ENCODE measurements at regions not wholly inside any gene's neighbourhood (a gene's known extent, or its start where the extent isn't known, plus 50 kb on each side); places are given as distances from the start of the nearest gene placed in this dataset.
"Not testable (repeated sequence)": the region's sequence is repeated elsewhere in the genome, so short reads cannot be mapped to it uniquely, and the experiment has no call there.

DNA sequence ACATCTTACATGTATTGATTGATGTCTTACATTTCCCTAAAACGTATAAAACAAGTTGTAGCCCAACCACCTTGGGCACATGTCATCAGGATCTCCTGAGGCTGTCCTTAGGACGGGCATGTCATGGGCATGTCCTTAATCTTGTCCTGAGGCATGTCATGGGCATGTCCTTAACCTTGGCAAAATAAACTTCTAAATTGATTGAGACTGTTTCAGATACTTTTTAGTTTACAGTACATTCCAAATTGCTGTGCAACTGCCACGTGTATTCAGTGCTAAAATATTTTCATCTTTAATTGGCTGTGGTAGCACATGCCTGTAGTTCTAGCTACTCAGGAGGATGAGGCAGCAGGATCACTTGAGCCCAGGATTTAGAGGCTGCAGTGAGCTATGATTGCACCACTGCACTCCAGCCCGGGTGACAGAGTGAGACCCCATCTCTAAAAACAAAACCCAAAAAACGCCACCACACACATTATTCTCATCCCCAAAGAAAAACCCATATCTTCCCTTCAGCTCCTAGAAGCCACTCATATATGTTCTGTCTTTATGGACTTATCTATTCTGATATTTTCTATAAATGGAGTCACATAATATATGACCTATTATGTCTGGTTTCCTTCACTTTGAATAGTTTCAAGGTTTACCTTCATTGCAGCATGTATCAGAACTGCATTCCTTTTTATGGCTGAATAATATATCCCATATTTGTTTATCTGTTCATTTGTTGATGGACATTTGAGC, 96.0 kb upstream of the BTG3 start:
- H3K27ac Mint-ChIP-seq: no peak overlapping the region

DNA sequence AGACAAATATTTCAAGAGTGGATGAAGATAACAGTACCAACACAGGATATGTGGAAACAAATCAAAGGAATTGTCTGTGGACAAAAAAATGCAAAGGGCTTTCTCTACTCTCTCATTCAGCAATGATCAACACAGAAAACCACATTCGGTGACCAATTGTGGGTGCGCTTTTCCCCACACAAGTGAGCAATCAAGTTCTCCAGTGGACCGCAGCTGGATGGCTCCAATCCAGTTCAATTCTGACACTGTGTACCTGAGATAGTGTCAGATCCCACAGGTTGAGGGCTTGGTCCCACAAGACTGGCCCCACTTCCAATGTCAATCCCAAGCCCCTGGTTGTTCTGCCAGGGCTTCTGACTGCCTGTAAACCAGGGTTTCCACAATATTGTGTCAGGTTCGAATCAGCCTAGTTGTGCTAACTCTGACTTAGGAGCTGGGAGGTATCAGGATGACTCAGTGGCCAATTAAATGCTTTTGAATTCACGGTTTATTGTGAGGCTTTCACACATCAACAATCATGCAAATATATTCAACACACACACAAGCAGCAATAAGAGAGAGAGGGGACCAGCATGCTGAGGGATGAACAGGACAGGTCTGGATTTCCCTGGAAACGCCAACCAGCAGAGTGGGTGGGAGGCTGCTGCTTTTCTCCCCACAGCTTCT, 87.0 kb upstream of the BTG3 start:
- Mint-ChIP-seq H3K9me3 (peaks cover 5 to 10% of the 10 kb centered on the region in 2 donors), H3K36me3 (ENCODE audit: insufficient read depth in 2 of 2) (peaks cover 2 to 3% of the 10 kb centered on the region in 2 donors), H3K4me1 (ENCODE audit: low read depth) (no peaks in the 10 kb centered on the region), H3K4me3 (no peak overlapping the region), H3K27ac (no peak overlapping the region), H3K27me3 (ENCODE audit: low read depth) (no peaks in the 10 kb centered on the region)
- ATAC-seq (replicated peaks in 1 of 2): no peak
- DNase-seq: peak in 1 of 2 donors; percentile 1

More for the DNA sequence above, 96.0 kb upstream of the BTG3 start:
- ATAC-seq (replicated peaks in 1 of 2): peak; percentile 6 to 17
- Mint-ChIP-seq H3K27me3 (ENCODE audit: low read depth) (peaks cover 8% of the 10 kb centered on the region), H3K4me1 (ENCODE audit: low read depth) (peaks cover 15% of the 10 kb centered on the region), H3K9me3 (peaks cover 2 to 12% of the 10 kb centered on the region in 2 donors), H3K36me3 (ENCODE audit: insufficient read depth in 2 of 2) (peaks cover 8 to 10% of the 10 kb centered on the region in 2 donors), H3K4me3 (no peak overlapping the region)
- DNase-seq: no peak

DNA sequence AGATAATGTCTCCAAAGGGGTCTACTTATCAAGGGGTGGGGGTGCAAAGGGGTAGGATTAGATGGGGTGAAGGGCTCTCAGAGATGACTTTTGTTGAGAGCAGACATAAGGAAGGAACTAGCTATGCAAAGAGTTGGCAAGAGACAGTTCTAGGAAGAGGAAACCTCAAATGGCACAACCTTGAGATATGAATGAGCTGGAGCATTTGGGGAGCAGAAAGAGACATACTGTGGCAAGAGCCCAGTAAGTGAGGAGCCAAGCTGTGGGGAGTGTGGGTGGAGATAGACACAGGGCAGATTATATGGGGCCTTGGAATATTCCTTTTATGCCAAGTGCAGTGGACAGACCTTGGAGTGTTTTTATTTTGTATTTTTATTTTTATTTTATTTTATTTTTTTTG, 84.8 kb upstream of the BTG3 start:
- DNase-seq (no peak), ATAC-seq (replicated peaks in 1 of 2) (no peak)
- H3K36me3 Mint-ChIP-seq (ENCODE audit: insufficient read depth in 2 of 2): peaks cover 2 to 3% of the 10 kb centered on the region in 2 donors
- no peak overlapping the region for H3K27ac Mint-ChIP-seq
- no peaks in the 10 kb centered on the region for H3K4me1 Mint-ChIP-seq (ENCODE audit: low read depth)
- H3K27me3 Mint-ChIP-seq (ENCODE audit: low read depth): no peaks in the 10 kb centered on the region
- H3K9me3 Mint-ChIP-seq: peaks cover 3 to 10% of the 10 kb centered on the region in 2 donors
- H3K4me3 Mint-ChIP-seq: no peak overlapping the region

DNA sequence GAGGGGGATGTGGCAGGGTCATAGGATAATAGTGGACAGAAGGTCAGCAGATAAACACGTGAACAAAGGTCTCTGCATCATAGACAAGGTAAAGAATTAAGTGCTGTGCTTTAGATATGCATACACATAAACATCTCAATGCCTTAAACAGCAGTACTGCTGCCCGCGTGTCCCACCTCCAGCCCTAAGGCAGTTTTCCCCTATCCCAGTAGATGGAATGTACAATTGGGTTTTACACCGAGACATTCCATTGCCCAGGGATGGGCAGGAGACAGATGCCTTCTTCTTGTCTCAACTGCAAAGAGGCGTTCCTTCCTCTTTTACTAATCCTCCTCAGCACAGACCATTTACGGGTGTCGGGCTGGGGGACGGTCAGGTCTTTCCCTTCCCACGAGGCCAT, 81.7 kb upstream of the BTG3 start:
- H3K9me3 Mint-ChIP-seq; H3K36me3 Mint-ChIP-seq (ENCODE audit: insufficient read depth in 2 of 2); H3K4me3 Mint-ChIP-seq; DNase-seq; H3K4me1 Mint-ChIP-seq (ENCODE audit: low read depth); H3K27me3 Mint-ChIP-seq (ENCODE audit: low read depth); ATAC-seq (replicated peaks in 1 of 2); H3K27ac Mint-ChIP-seq: not testable (repeated sequence)

DNA sequence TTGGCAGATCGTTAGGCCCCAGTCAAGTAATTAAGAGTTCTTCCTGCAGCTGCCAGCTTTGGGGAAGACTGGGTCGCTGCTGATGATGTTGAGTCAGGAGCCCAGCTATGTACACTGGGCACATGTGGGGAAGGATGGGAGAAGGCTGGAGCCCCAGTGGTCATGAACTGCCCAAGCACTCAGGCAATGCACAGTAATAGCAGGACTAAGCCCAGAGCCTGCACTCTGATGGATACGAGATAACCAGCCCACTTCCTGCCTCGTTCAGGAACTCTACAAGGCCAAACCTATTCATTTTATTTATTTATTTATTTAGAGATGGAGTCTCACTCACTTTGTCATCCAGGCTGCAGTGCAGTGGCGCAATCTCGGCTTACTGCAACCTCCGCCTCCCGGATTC, 81.1 kb upstream of the BTG3 start:
- no peak for DNase-seq
- Mint-ChIP-seq H3K27ac (no peak overlapping the region), H3K27me3 (ENCODE audit: low read depth) (no peaks in the 10 kb centered on the region), H3K4me3 (no peak overlapping the region), H3K4me1 (ENCODE audit: low read depth) (no peaks in the 10 kb centered on the region), H3K36me3 (ENCODE audit: insufficient read depth in 2 of 2) (peaks cover 2 to 3% of the 10 kb centered on the region in 2 donors), H3K9me3 (peaks cover 2 to 10% of the 10 kb centered on the region in 2 donors)
- ATAC-seq (replicated peaks in 1 of 2): no peak

DNA sequence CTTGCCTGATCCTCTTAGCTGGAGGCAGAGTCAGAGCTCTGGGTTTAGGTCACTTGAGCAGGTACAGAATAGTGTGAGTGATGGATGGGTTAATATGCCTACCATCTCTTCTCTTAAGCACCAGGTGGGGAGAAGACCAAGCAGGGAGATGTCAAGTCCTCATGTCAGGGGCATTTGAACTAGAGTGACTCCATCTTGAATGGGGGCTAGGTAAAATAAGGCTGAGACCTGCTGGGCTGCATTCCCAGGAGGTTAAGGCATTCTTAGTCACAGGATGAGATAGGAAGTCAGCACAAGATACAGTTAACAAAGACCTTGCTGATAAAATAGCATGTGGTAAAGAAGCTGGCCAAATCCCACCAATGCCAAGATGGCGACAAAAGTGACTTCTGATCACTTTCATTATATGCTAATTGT, 77.4 kb upstream of the BTG3 start:
- DNase-seq: no peak
- Mint-ChIP-seq H3K4me3 (no peak overlapping the region), H3K4me1 (ENCODE audit: low read depth) (peaks cover 8% of the 10 kb centered on the region)

DNA sequence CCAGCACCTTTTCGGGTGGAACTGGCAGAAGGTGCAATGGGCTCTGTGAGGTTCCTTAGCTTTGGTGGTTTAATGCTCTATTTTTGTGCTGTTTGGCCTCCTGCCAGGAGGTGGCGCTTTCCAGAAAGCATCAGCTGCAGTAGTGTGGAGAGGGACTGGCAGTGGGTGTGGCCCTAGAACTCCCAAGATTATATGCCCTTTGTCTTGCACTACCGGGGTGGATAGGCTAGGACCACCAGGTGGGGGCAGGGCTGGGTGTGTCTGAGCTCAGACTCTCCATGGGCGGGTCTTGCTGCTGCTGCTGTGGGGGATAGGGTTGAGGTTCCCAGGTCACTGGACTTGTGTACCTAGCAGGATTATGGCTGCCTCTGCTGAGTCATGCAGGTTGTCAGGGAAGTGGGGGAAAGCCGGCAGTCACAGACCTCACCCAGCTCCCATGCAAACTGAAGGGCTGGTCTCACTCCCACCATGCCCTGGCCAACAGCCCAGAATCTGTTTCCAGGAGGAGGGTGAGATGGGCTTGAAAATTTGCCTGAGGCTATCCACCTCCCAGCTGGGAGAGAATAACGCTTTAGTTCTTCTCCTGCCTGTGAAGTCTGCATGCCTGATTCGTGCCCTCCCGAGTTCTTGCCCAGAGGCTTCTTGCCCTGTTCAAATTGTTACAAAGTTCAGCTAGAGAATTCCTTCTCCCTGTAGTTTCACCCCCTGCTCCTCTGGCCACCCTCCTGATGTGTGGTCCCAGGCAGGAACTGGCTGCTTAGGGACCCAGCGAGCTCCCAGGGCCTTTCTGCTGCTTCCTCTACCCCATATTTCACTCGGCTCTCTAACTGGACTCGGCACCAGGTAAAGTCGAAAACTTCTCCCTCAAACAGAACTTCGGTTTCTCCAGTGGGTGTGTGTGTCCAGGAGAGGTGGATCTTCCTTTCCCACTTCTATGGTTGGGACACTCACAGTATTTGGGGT, 76.5 kb upstream of the BTG3 start:
- peak; percentile 23 to 37 for DNase-seq
- peaks cover 8% of the 10 kb centered on the region for H3K4me1 Mint-ChIP-seq (ENCODE audit: low read depth)
- H3K27ac Mint-ChIP-seq: peak overlapping the region; percentile 43
- H3K4me3 Mint-ChIP-seq: peak overlapping the region in 1 of 2 donors; percentile 4
- ATAC-seq (replicated peaks in 1 of 2): no peak
- peaks cover 5 to 11% of the 10 kb centered on the region in 2 donors for H3K9me3 Mint-ChIP-seq
- peaks cover 0 to 6% of the 10 kb centered on the region in 2 donors for H3K36me3 Mint-ChIP-seq (ENCODE audit: insufficient read depth in 2 of 2)
- no peaks in the 10 kb centered on the region for H3K27me3 Mint-ChIP-seq (ENCODE audit: low read depth)

More for the DNA sequence above, 77.4 kb upstream of the BTG3 start:
- Mint-ChIP-seq H3K9me3 (peaks cover 5 to 9% of the 10 kb centered on the region in 2 donors), H3K27me3 (ENCODE audit: low read depth) (no peaks in the 10 kb centered on the region), H3K36me3 (ENCODE audit: insufficient read depth in 2 of 2) (peaks cover 0 to 6% of the 10 kb centered on the region in 2 donors), H3K27ac (no peak overlapping the region)
- ATAC-seq (replicated peaks in 1 of 2): no peak

DNA sequence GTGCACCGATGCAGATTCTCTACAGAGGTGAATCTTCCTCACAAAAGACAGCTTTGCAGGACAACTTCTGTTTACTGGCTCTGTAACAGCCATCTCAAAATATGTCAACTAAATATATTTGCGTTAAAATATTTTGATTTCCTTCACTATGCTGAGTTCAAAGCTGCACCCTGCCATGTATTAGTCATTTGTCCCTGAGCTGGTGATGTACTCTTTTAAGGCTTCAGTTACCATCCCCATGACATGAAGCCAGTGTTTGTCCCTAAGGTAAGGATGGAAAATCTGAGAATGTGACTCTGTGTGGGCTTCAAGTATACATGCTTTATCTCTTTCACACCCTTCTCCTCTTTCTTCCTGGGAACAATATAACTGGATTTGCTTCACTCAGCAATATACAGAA, 70.2 kb upstream of the BTG3 start:
- no peak for ATAC-seq (replicated peaks in 1 of 2)
- no peak overlapping the region for H3K4me3 Mint-ChIP-seq
- H3K4me1 Mint-ChIP-seq (ENCODE audit: low read depth): peaks cover 8% of the 10 kb centered on the region
- H3K27me3 Mint-ChIP-seq (ENCODE audit: low read depth): no peaks in the 10 kb centered on the region
- H3K36me3 Mint-ChIP-seq (ENCODE audit: insufficient read depth in 2 of 2): peaks cover 0 to 6% of the 10 kb centered on the region in 2 donors
- DNase-seq: no peak
- H3K9me3 Mint-ChIP-seq: peaks cover 5 to 11% of the 10 kb centered on the region in 2 donors
- no peak overlapping the region for H3K27ac Mint-ChIP-seq

DNA sequence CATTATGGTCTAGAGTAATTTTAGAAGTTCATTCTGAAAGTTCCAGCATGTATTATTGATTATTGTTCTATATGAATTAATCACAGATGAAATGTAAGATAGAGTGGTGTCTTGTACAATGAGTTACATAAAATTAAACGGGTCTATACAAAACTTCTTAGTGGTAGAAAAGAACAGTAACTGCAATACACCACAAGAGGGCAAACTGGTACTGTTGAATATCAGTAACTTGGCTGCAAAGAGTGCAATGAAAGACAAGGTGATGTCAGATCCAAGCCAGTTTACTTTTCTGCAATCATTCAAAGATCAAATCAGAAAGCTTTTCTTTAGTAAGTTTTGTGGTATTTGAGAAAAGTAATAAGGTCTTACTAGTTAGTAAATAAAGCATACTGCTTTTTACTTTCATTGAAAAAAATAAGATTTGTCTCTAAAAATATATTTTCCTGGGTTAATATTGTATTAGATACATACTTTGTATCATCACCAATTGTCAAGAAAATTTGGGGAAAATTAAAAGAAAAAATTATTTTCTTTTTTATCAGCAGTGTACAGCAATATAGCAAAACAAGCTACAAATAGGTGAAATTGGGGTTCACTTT, 66.4 kb upstream of the BTG3 start:
- DNase-seq (peak; percentile 6), ATAC-seq (replicated peaks in 1 of 2) (peak; percentile 74 to 82)
- H3K9me3 Mint-ChIP-seq: no peaks in the 10 kb centered on the region
- no peak overlapping the region for H3K27ac Mint-ChIP-seq
- no peaks in the 10 kb centered on the region for H3K27me3 Mint-ChIP-seq (ENCODE audit: low read depth)
- H3K4me1 Mint-ChIP-seq (ENCODE audit: low read depth): no peaks in the 10 kb centered on the region
- H3K4me3 Mint-ChIP-seq: no peak overlapping the region
- H3K36me3 Mint-ChIP-seq (ENCODE audit: insufficient read depth in 2 of 2): no peaks in the 10 kb centered on the region

DNA sequence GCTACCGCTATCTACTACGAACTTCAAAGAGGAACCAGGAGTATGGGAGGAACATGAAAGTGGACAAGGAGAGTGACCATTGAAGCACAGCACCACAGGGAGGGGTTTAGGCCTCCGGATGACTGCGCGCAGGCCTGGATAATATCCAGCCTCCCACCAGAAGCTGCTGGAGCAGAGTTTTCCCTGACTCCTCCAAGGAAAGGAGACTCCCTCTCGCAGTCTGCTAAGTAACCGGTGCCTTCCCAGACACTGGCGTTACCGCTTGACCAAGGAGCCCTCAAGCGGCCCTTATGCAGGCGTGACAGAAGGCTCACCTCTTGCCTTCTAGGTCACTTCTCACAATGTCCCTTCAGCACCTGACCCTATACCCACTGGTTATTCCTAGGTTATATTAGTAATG, 64.2 kb upstream of the BTG3 start:
- H3K4me3 Mint-ChIP-seq; DNase-seq; H3K4me1 Mint-ChIP-seq (ENCODE audit: low read depth); H3K9me3 Mint-ChIP-seq; H3K27ac Mint-ChIP-seq; H3K36me3 Mint-ChIP-seq (ENCODE audit: insufficient read depth in 2 of 2); ATAC-seq (replicated peaks in 1 of 2): not testable (repeated sequence)
- H3K27me3 Mint-ChIP-seq (ENCODE audit: low read depth): peaks cover 12% of the 10 kb centered on the region

DNA sequence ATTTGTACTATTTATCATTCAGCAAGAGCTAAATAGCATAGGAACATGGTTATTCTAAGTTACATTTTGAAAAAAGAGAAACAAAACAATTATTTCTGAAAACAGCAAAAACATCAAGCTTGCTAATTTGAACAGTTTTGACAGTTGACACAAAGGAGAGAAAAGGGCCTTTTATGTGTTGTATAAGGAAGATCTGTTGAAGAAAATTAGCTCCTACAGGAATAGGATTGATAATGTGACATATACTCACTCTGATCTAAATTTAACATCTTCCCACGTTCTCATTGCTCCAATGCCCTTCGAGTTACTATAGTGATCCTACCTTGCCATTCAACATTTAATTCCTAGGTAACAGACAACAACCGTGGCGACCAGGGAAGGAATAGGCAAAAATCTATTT, 61.4 kb upstream of the BTG3 start:
- Mint-ChIP-seq H3K27me3 (ENCODE audit: low read depth) (peaks cover 12% of the 10 kb centered on the region), H3K27ac (no peak overlapping the region), H3K4me3 (no peak overlapping the region), H3K4me1 (ENCODE audit: low read depth) (no peaks in the 10 kb centered on the region), H3K36me3 (ENCODE audit: insufficient read depth in 2 of 2) (no peaks in the 10 kb centered on the region), H3K9me3 (no peaks in the 10 kb centered on the region)
- DNase-seq (no peak), ATAC-seq (replicated peaks in 1 of 2) (no peak)

DNA sequence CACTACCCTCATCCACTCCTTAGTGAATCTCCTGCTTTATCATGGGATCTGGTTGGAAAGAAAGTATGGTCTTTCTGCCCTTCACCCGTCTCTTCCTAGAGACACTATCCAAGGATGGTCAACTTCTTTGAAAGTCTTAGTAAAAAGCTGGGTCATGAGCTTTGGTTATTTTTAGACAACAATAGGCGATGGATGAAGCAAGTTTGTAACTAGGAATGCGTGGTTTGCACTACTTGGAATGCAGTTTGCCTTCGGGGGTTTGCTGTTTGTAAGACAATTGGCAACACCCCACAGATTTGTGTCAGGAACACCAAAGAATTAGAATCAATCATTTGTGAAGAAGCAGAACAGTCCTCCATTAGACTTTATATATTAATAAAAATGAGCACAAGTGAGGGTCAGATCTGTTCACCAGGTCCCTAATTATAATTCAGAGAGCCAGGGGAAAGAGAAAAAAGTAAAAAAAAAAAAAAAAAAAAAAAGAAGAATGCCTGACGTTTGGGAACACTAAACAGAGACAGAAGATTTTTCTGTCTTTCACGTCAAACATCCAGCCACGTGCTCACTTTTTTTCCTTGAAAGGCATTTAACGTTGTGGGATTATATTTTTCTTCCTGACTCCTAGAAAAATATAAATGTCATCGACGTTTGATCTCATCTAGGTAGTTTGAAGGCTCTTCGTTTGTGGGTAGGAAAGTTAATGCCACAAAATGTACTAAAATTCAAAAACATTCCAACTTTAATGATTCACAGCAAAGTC, 60.7 kb upstream of the BTG3 start:
- Mint-ChIP-seq H3K4me1 (ENCODE audit: low read depth) (no peaks in the 10 kb centered on the region), H3K4me3 (no peak overlapping the region), H3K27ac (no peak overlapping the region), H3K36me3 (ENCODE audit: insufficient read depth in 2 of 2) (no peaks in the 10 kb centered on the region), H3K27me3 (ENCODE audit: low read depth) (peaks cover 12% of the 10 kb centered on the region), H3K9me3 (no peaks in the 10 kb centered on the region)
- DNase-seq: no peak
- no peak for ATAC-seq (replicated peaks in 1 of 2)
